ENCODE measurements at regions not wholly inside any gene's neighbourhood (a gene's known extent, or its start where the extent isn't known, plus 50 kb on each side); places are given as distances from the start of the nearest gene placed in this dataset.

DNA sequence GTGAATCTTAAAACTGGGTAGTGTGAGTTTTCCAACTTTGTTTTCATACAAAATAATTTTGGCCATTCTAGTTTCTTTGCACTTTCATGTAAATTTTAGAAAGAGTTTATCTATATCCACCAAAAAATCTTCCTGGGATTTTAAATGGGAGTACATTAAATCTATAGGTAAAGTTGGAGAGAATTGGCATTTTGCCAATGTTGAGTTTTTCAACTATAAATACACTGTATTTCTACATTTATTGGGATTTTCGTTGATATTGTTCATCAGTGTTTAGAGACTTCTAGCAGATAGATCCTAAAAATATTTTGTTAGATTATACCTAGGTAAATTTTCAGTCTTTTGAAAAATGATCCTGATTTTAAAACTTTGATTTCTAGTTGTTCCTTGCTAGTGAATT lies 83.1 kb upstream of the CCDC54 start:
- no peaks in the 10 kb centered on the region for H3K27me3 ChIP-seq (ENCODE audit: control insufficient read depth, insufficient read depth, low read length)
- no peaks in the 10 kb centered on the region for H3K36me3 ChIP-seq (replicated peaks; ENCODE audit: control insufficient read depth, insufficient read depth, low read length)
- H3K4me3 ChIP-seq (ENCODE audit: insufficient read depth, low read depth, low read length): no peak overlapping the region
- DNase-seq: no peak

GRCh38 chr3:107297597-107297996 lies 79.6 kb upstream of the CCDC54 start:
- Histone ChIP-seq H3K36me3 (replicated peaks; ENCODE audit: control insufficient read depth, insufficient read depth, low read length) (no peaks in the 10 kb centered on the region), H3K4me3 (ENCODE audit: insufficient read depth, low read depth, low read length) (no peak overlapping the region), H3K27me3 (ENCODE audit: control insufficient read depth, insufficient read depth, low read length) (no peaks in the 10 kb centered on the region)
- no peak for DNase-seq

- no peak for DNase-seq
- Histone ChIP-seq H3K4me3 (ENCODE audit: insufficient read depth, low read depth, low read length) (no peak overlapping the region), H3K36me3 (replicated peaks; ENCODE audit: control insufficient read depth, insufficient read depth, low read length) (no peaks in the 10 kb centered on the region), H3K27me3 (ENCODE audit: control insufficient read depth, insufficient read depth, low read length) (no peaks in the 10 kb centered on the region)
Observed at GRCh38 chr3:107307205-107307604, 70.0 kb upstream of the CCDC54 start.

- no peak overlapping the region for H3K4me3 ChIP-seq (ENCODE audit: insufficient read depth, low read depth, low read length)
- no peaks in the 10 kb centered on the region for H3K36me3 ChIP-seq (replicated peaks; ENCODE audit: control insufficient read depth, insufficient read depth, low read length)
- H3K27me3 ChIP-seq (ENCODE audit: control insufficient read depth, insufficient read depth, low read length): no peaks in the 10 kb centered on the region
- no peak for DNase-seq
Observed at GRCh38 chr3:107308716-107309115, 68.5 kb upstream of the CCDC54 start.

- no peak for DNase-seq
- H3K36me3 ChIP-seq (replicated peaks; ENCODE audit: control insufficient read depth, insufficient read depth, low read length): no peaks in the 10 kb centered on the region
- H3K4me3 ChIP-seq (ENCODE audit: insufficient read depth, low read depth, low read length): no peak overlapping the region
- no peaks in the 10 kb centered on the region for H3K27me3 ChIP-seq (ENCODE audit: control insufficient read depth, insufficient read depth, low read length)
Observed at GRCh38 chr3:107309312-107309711, 67.9 kb upstream of the CCDC54 start.

DNA sequence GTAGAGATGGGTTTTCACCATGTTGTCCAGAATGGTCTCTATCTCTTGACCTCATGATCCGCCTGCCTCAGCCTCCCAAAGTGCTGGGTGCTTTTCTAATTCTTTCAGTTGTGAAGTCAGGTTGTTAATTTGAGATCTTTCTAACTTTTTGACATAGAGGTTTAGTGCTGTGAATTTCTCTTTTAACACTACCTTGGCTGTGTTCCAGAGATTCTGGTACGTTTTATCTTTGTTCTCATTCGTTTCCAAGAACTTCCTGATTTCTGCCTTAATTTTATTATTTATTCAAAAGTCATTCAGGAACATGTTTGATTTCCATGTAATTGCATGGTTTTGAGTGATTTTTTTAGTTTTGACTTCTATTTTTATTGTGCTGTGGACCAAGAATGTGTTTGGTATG lies 63.5 kb upstream of the CCDC54 start:
- Histone ChIP-seq H3K36me3 (replicated peaks; ENCODE audit: control insufficient read depth, insufficient read depth, low read length) (no peaks in the 10 kb centered on the region), H3K4me3 (ENCODE audit: insufficient read depth, low read depth, low read length) (no peak overlapping the region), H3K27me3 (ENCODE audit: control insufficient read depth, insufficient read depth, low read length) (no peaks in the 10 kb centered on the region)
- DNase-seq: no peak

DNA sequence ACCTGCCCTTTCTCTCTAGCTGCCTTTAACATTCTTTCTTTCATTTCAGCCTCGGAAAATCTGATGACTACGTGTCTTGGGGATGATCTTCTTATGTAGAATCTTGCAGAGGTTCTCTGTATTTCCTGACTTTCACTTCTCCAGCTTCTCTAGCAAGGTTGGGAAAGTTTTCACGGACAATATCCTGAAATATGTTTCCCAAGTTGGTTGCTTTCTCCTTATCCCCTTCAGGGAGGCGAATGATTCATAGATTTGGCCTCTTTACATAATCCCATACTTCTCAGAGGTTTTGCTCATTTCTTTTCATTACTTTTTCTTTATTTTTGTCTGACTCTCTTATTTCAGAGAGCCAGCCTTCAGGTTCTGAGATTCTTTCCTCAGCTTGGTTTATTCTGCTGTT lies 62.1 kb upstream of the CCDC54 start:
- Histone ChIP-seq H3K36me3 (replicated peaks; ENCODE audit: control insufficient read depth, insufficient read depth, low read length) (no peaks in the 10 kb centered on the region), H3K4me3 (ENCODE audit: insufficient read depth, low read depth, low read length) (no peak overlapping the region), H3K27me3 (ENCODE audit: control insufficient read depth, insufficient read depth, low read length) (no peaks in the 10 kb centered on the region)
- DNase-seq: no peak

DNA sequence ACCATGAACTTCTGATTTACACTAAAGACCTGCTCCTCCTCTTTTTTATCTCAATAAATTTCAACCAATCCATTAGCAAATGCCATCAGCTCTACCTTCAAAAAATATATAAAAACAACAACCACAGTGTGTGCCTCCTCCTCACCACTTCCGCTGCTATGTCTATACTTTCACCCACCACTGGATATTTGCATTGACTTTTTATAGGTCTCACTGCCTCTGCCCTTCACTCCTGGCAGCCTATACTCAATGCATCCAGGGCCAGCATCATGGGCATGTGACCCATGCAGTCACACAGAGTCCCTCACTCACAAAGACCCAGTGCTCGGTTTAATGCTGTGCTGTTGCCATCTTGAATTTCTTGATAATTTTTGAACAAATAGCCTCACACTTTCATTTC lies 53.5 kb upstream of the CCDC54 start:
- Histone ChIP-seq H3K27me3 (ENCODE audit: control insufficient read depth, insufficient read depth, low read length) (no peaks in the 10 kb centered on the region), H3K4me3 (ENCODE audit: insufficient read depth, low read depth, low read length) (no peak overlapping the region), H3K36me3 (replicated peaks; ENCODE audit: control insufficient read depth, insufficient read depth, low read length) (no peaks in the 10 kb centered on the region)
- no peak for DNase-seq

GRCh38 chr3:107325446-107325845 lies 51.8 kb upstream of the CCDC54 start:
- H3K36me3 ChIP-seq (replicated peaks; ENCODE audit: control insufficient read depth, insufficient read depth, low read length): no peaks in the 10 kb centered on the region
- H3K4me3 ChIP-seq (ENCODE audit: insufficient read depth, low read depth, low read length): no peak overlapping the region
- H3K27me3 ChIP-seq (ENCODE audit: control insufficient read depth, insufficient read depth, low read length): no peaks in the 10 kb centered on the region
- no peak for DNase-seq
